HFFc6 (cell line): ENCODE measurements at regions not wholly inside any gene's neighbourhood (a gene's known extent, or its start where the extent isn't known, plus 50 kb on each side); places are given as distances from the start of the nearest gene placed in this dataset.

Experiments
- DNase-seq: peaks from one replicate; pipeline ENCODE4 v3.0.0-alpha.2; 2018
- H3K27ac Mint-ChIP-seq: 2 replicates; pipeline ENCODE4 v1.8.0; 2020; ENCODE audit warnings: mild to moderate bottlenecking, mixed read lengths
- H3K27me3 Mint-ChIP-seq: 2 replicates; pipeline ENCODE4 v1.8.0; 2021; ENCODE audit warnings: mild to moderate bottlenecking, moderate library complexity, mixed read lengths; ENCODE audit not compliant: insufficient read depth
- H3K36me3 Mint-ChIP-seq: 2 replicates; pipeline ENCODE4 v1.8.0; 2021; ENCODE audit warnings: low read depth, mixed read lengths
- H3K4me1 Mint-ChIP-seq: 2 replicates; pipeline ENCODE4 v1.8.0; 2020; ENCODE audit warnings: low read depth, mixed read lengths
- H3K4me3 Mint-ChIP-seq: 2 replicates; pipeline ENCODE4 v1.8.0; 2020; ENCODE audit warnings: mild to moderate bottlenecking, moderate library complexity, mixed read lengths
- H3K9me3 Mint-ChIP-seq: 2 replicates; pipeline ENCODE4 v1.8.0; 2020; ENCODE audit warnings: mild to moderate bottlenecking, mixed read lengths
- TF ChIP-seq, protein P1 (sequence below): fragments of 200-600 bp; sonication (generic); IDR thresholded peaks from 2 replicates; pipeline ENCODE4 v1.5.0; 2021; ENCODE audit warnings: antibody characterized with exemption, mild to moderate bottlenecking

DNA sequence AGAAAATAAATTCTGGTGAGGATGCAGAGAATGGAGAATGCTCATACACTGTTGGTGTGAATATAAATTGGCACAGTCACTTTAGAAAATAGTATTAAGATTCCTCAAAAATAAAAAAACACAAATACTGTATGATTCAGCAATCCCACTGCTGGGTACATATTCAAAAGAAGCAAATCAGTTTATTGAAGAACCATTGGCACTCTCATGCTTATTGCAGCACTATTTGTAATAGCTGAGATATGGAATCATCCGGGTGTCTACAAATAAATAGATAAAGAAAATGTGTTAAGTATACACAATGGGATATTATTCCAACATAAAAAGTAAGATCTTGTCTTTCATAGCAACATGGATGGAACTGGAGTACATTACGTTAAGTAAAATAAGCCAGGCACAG lies 579.4 kb upstream of the SEL1L start:
- Mint-ChIP-seq H3K36me3 (no peaks in the 10 kb centered on the region), H3K27ac (no peak overlapping the region), H3K27me3 (no peaks in the 10 kb centered on the region; the same call in 1 of the 2 replicates), H3K9me3 (peaks cover 57% of the 10 kb centered on the region), H3K4me1 (no peaks in the 10 kb centered on the region), H3K4me3 (no peak overlapping the region)
- DNase-seq, result no peak
- TF ChIP-seq, protein P1, sequence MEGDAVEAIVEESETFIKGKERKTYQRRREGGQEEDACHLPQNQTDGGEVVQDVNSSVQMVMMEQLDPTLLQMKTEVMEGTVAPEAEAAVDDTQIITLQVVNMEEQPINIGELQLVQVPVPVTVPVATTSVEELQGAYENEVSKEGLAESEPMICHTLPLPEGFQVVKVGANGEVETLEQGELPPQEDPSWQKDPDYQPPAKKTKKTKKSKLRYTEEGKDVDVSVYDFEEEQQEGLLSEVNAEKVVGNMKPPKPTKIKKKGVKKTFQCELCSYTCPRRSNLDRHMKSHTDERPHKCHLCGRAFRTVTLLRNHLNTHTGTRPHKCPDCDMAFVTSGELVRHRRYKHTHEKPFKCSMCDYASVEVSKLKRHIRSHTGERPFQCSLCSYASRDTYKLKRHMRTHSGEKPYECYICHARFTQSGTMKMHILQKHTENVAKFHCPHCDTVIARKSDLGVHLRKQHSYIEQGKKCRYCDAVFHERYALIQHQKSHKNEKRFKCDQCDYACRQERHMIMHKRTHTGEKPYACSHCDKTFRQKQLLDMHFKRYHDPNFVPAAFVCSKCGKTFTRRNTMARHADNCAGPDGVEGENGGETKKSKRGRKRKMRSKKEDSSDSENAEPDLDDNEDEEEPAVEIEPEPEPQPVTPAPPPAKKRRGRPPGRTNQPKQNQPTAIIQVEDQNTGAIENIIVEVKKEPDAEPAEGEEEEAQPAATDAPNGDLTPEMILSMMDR, result no peak

DNA sequence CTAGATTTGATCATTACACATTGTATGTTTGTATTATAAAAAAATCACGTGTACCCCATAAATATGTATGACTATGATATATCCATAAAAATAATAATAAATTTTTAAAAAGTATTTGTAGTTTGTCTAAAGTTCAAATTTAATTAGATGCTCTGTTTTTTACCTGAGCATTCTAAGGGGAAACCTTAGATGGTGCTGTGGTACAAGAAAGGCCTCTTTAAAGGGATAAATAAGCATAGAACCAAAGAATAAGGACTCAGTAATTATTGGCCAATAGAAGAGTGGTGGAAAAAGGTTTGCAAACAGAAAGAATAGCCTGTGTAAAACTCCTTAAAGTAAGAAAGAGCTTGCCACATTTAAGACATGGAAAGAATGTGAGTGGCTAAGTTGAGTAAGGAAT lies 580.1 kb upstream of the SEL1L start:
- no peak for DNase-seq
- no peak overlapping the region for H3K4me3 Mint-ChIP-seq
- H3K27me3 Mint-ChIP-seq, result no peaks in the 10 kb centered on the region; the same call in 1 of the 2 replicates
- H3K4me1 Mint-ChIP-seq, result no peaks in the 10 kb centered on the region
- H3K9me3 Mint-ChIP-seq, result peaks cover 57% of the 10 kb centered on the region
- no peak overlapping the region for H3K27ac Mint-ChIP-seq
- TF ChIP-seq, protein P1, result no peak
- H3K36me3 Mint-ChIP-seq, result no peaks in the 10 kb centered on the region

GRCh38 chr14:82116721-82117120 lies 583.1 kb upstream of the SEL1L start:
- no peak overlapping the region for H3K4me3 Mint-ChIP-seq

GRCh38 chr14:82122655-82123054 lies 589.0 kb upstream of the SEL1L start:
- Mint-ChIP-seq H3K4me3 (no peak overlapping the region), H3K27me3 (no peaks in the 10 kb centered on the region), H3K9me3 (peaks cover 43% of the 10 kb centered on the region), H3K36me3 (no peaks in the 10 kb centered on the region), H3K4me1 (no peaks in the 10 kb centered on the region), H3K27ac (no peak overlapping the region)
- no peak for DNase-seq
- TF ChIP-seq, protein P1, result no peak

More at GRCh38 chr14:82116721-82117120, 583.1 kb upstream of the SEL1L start:
- Mint-ChIP-seq H3K27ac (no peak overlapping the region), H3K4me1 (no peaks in the 10 kb centered on the region), H3K36me3 (no peaks in the 10 kb centered on the region), H3K27me3 (no peaks in the 10 kb centered on the region), H3K9me3 (peaks cover 50% of the 10 kb centered on the region)
- no peak for DNase-seq
- TF ChIP-seq, protein P1, result no peak

GRCh38 chr14:82124511-82124910 lies 590.9 kb upstream of the SEL1L start:
- H3K4me1 Mint-ChIP-seq, result no peaks in the 10 kb centered on the region
- TF ChIP-seq, protein P1, result no peak
- no peak for DNase-seq

GRCh38 chr14:82126006-82126405 lies 592.4 kb upstream of the SEL1L start:
- H3K4me1 Mint-ChIP-seq, result no peaks in the 10 kb centered on the region
- H3K36me3 Mint-ChIP-seq, result no peaks in the 10 kb centered on the region
- no peak for DNase-seq
- no peak overlapping the region for H3K27ac Mint-ChIP-seq
- peaks cover 48% of the 10 kb centered on the region for H3K9me3 Mint-ChIP-seq
- TF ChIP-seq, protein P1, result no peak
- H3K27me3 Mint-ChIP-seq, result no peaks in the 10 kb centered on the region
- H3K4me3 Mint-ChIP-seq, result no peak overlapping the region

More at GRCh38 chr14:82124511-82124910, 590.9 kb upstream of the SEL1L start:
- Mint-ChIP-seq H3K27me3 (no peaks in the 10 kb centered on the region), H3K4me3 (no peak overlapping the region), H3K9me3 (peaks cover 49% of the 10 kb centered on the region), H3K27ac (no peak overlapping the region), H3K36me3 (no peaks in the 10 kb centered on the region)
